ENCODE measurements at regions not wholly inside any gene's neighbourhood (a gene's known extent, or its start where the extent isn't known, plus 50 kb on each side); places are given as distances from the start of the nearest gene placed in this dataset.

GRCh38 chr7:112908086-112908485 is 117.9 kb upstream of the TMEM168 start:
- no peak for TF ChIP-seq CTCF (IDR thresholded peaks at IDR 0.05)
- TF ChIP-seq TAF1 (IDR thresholded peaks at IDR 0.05; ENCODE audit: borderline replicate concordance, low read depth, low read length) = no peak
- TF ChIP-seq GABPA (IDR thresholded peaks at IDR 0.05; ENCODE audit: low read depth) = no peak
- TF ChIP-seq FOXM1 (IDR thresholded peaks at IDR 0.05; ENCODE audit: low read depth) = no peak

Data from SK-N-SH (cell line).